Upper lobe of left lung (tissue), 4 donors: ENCODE measurements at regions not wholly inside any gene's neighbourhood (a gene's known extent, or its start where the extent isn't known, plus 50 kb on each side); places are given as distances from the start of the nearest gene placed in this dataset.

ENCODE experiments used
- POLR2A ChIP-seq, 4 donors: fragments of 450-650 bp; IDR thresholded peaks; one replicate each; pipeline ENCODE4 v1.5.1; 2016 to 2017; ENCODE audit warnings: antibody characterized with exemption in 4 of 4, mild to moderate bottlenecking in 2 of 4
- POLR2AphosphoS5 ChIP-seq, 2 donors: sonication (generic); formaldehyde crosslinking; IDR thresholded peaks; one replicate each; pipeline ENCODE4 v1.5.1; 2017; ENCODE audit warnings: antibody characterized with exemption in 2 of 2
- TF ChIP-seq, protein P1 (sequence below), 6 experiments: fragments of 450-650 bp in 4 of 6; fragments of 200-600 bp in 2 of 6; sonication (generic) in 2 of 6; IDR thresholded peaks; one replicate each; pipeline ENCODE4 v1.5.1; 2016 to 2019; ENCODE audit warnings: antibody characterized with exemption in 6 of 6

DNA sequence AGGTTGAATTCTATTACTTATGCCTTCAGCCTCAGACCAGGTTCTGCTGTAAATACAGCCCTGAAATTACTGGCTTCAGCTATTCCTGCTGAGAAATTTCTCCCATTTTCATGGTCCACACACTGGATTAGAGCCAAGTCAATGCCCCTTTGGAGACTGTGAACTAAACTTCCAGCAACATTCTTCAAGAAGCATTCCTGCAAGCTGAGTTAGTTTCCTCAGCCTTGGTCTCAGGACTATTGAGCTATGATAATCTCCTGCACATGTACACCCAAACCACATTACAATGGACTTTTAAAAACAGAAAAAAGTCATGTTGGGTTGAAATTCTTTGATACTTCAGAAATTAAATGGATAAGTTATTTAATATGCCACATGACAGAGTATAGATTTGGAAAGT lies 58.0 kb upstream of the AVPR1A start:
- TF ChIP-seq, protein P1, sequence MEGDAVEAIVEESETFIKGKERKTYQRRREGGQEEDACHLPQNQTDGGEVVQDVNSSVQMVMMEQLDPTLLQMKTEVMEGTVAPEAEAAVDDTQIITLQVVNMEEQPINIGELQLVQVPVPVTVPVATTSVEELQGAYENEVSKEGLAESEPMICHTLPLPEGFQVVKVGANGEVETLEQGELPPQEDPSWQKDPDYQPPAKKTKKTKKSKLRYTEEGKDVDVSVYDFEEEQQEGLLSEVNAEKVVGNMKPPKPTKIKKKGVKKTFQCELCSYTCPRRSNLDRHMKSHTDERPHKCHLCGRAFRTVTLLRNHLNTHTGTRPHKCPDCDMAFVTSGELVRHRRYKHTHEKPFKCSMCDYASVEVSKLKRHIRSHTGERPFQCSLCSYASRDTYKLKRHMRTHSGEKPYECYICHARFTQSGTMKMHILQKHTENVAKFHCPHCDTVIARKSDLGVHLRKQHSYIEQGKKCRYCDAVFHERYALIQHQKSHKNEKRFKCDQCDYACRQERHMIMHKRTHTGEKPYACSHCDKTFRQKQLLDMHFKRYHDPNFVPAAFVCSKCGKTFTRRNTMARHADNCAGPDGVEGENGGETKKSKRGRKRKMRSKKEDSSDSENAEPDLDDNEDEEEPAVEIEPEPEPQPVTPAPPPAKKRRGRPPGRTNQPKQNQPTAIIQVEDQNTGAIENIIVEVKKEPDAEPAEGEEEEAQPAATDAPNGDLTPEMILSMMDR (IDR thresholded peaks at IDR 0.05) = no peak
- TF ChIP-seq POLR2AphosphoS5 (IDR thresholded peaks at IDR 0.05) (no peak), POLR2A (IDR thresholded peaks at IDR 0.05) (no peak)
